Progenitor cell of endocrine pancreas (in vitro differentiated cells): ENCODE measurements at regions not wholly inside any gene's neighbourhood (a gene's known extent, or its start where the extent isn't known, plus 50 kb on each side); places are given as distances from the start of the nearest gene placed in this dataset.

ENCODE experiments used
- DNase-seq: peaks from one replicate; pipeline ENCODE4 v3.0.0; 2021; ENCODE audit warnings: low spot score; ENCODE audit not compliant: unreplicated experiment
- H3K27ac Mint-ChIP-seq: 2 replicates; pipeline ENCODE4 v1.8.0; 2021; ENCODE audit warnings: mild to moderate bottlenecking, moderate library complexity, mixed read lengths
- H3K27me3 Mint-ChIP-seq: 2 replicates; pipeline ENCODE4 v1.8.0; 2021; ENCODE audit warnings: mixed read lengths
- H3K36me3 Mint-ChIP-seq: 2 replicates; pipeline ENCODE4 v1.8.0; 2022; ENCODE audit warnings: mixed read lengths; ENCODE audit not compliant: insufficient read depth
- H3K4me1 Mint-ChIP-seq: 2 replicates; pipeline ENCODE4 v1.8.0; 2021; ENCODE audit warnings: low read depth, mixed read lengths
- H3K4me3 Mint-ChIP-seq: 2 replicates; pipeline ENCODE4 v1.8.0; 2021; ENCODE audit warnings: low read depth, mild to moderate bottlenecking, moderate library complexity, mixed read lengths
- H3K9me3 Mint-ChIP-seq: 2 replicates; pipeline ENCODE4 v1.8.0; 2021; ENCODE audit warnings: low read depth, mixed read lengths
- TF ChIP-seq, protein P1 (sequence below): fragments of 200-600 bp; sonication (generic); IDR thresholded peaks from one replicate; pipeline ENCODE4 v1.5.0; 2021; ENCODE audit warnings: antibody characterized with exemption, mild to moderate bottlenecking; ENCODE audit not compliant: unreplicated experiment

DNA sequence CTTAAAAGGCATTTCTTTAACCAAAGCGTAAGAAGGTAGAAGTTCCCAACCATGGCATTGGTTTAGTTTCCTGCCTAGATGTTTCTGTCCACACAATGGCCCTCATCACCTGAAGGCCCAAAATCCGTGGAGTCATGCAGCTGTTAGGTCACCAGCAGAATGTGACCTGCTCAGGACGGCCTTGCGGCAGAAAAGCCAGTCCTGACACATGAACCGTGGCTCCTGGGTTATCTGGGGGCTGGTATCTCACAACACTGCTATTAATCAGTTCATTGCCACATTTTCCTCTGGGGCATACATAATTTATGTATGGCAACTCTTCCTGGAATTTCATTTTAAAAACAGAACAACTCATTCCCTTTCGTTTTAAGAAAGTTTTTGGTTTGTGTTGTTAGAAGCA, 278.4 kb downstream of the ATPSCKMT start:
- TF ChIP-seq, protein P1, sequence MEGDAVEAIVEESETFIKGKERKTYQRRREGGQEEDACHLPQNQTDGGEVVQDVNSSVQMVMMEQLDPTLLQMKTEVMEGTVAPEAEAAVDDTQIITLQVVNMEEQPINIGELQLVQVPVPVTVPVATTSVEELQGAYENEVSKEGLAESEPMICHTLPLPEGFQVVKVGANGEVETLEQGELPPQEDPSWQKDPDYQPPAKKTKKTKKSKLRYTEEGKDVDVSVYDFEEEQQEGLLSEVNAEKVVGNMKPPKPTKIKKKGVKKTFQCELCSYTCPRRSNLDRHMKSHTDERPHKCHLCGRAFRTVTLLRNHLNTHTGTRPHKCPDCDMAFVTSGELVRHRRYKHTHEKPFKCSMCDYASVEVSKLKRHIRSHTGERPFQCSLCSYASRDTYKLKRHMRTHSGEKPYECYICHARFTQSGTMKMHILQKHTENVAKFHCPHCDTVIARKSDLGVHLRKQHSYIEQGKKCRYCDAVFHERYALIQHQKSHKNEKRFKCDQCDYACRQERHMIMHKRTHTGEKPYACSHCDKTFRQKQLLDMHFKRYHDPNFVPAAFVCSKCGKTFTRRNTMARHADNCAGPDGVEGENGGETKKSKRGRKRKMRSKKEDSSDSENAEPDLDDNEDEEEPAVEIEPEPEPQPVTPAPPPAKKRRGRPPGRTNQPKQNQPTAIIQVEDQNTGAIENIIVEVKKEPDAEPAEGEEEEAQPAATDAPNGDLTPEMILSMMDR = no peak
- DNase-seq = no peak
- H3K4me3 Mint-ChIP-seq = no peak overlapping the region
- peaks cover 22% of the 10 kb centered on the region for H3K9me3 Mint-ChIP-seq
- no peaks in the 10 kb centered on the region for H3K4me1 Mint-ChIP-seq
- no peak overlapping the region for H3K27ac Mint-ChIP-seq
- no peaks in the 10 kb centered on the region for H3K36me3 Mint-ChIP-seq
- no peaks in the 10 kb centered on the region for H3K27me3 Mint-ChIP-seq

GRCh38 chr5:9958914-9959313, 290.8 kb downstream of the ATPSCKMT start:
- H3K27ac Mint-ChIP-seq = no peak overlapping the region
- no peaks in the 10 kb centered on the region for H3K4me1 Mint-ChIP-seq
- no peak overlapping the region for H3K4me3 Mint-ChIP-seq
- TF ChIP-seq, protein P1 = no peak
- no peak for DNase-seq
- H3K27me3 Mint-ChIP-seq = peaks cover 8% of the 10 kb centered on the region
- no peaks in the 10 kb centered on the region for H3K9me3 Mint-ChIP-seq
- H3K36me3 Mint-ChIP-seq = no peaks in the 10 kb centered on the region

GRCh38 chr5:9957214-9957613, 292.5 kb downstream of the ATPSCKMT start:
- no peak overlapping the region for H3K4me3 Mint-ChIP-seq
- no peaks in the 10 kb centered on the region for H3K4me1 Mint-ChIP-seq
- TF ChIP-seq, protein P1 = no peak
- H3K36me3 Mint-ChIP-seq = no peaks in the 10 kb centered on the region
- H3K27me3 Mint-ChIP-seq = peaks cover 12% of the 10 kb centered on the region
- DNase-seq = no peak
- no peaks in the 10 kb centered on the region for H3K9me3 Mint-ChIP-seq
- no peak overlapping the region for H3K27ac Mint-ChIP-seq

DNA sequence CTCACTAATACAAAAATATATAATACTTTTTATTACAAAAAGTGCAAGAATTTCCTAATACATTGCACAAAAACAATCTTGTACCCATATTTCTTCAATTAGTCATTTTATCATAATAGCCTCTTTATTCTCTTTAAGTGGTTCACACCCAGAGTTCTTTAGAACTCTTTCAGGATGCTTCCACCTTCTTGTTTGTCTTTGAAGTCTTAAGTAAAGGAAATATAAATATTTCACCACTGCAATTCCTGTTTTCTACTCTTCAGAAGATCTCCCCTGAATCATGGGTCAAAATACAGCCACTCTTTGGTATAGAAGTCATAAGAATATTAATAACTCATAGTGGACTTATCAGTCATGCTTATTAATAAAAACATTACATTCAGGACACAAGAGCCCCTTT, 293.0 kb downstream of the ATPSCKMT start:
- Mint-ChIP-seq H3K27ac (no peak overlapping the region), H3K9me3 (no peaks in the 10 kb centered on the region), H3K4me3 (no peak overlapping the region), H3K36me3 (no peaks in the 10 kb centered on the region), H3K27me3 (peaks cover 12% of the 10 kb centered on the region), H3K4me1 (no peaks in the 10 kb centered on the region)
- TF ChIP-seq, protein P1 = no peak
- no peak for DNase-seq

GRCh38 chr5:9955586-9955985, 294.1 kb downstream of the ATPSCKMT start:
- Mint-ChIP-seq H3K27ac (no peak overlapping the region), H3K4me1 (no peaks in the 10 kb centered on the region), H3K27me3 (peaks cover 12% of the 10 kb centered on the region), H3K36me3 (no peaks in the 10 kb centered on the region), H3K4me3 (no peak overlapping the region), H3K9me3 (no peaks in the 10 kb centered on the region)
- DNase-seq = no peak
- TF ChIP-seq, protein P1 = no peak
